ENCODE measurements at regions not wholly inside any gene's neighbourhood (a gene's known extent, or its start where the extent isn't known, plus 50 kb on each side); places are given as distances from the start of the nearest gene placed in this dataset.

- no peak for TF ChIP-seq HOXD13 (CRISPR knock-in tag; IDR thresholded peaks at IDR 0.05; ENCODE audit: borderline replicate concordance)
- no peak for TF ChIP-seq ZNF280D (tag by site-specific recombination; IDR thresholded peaks at IDR 0.05)
- no peak for TF ChIP-seq ZNF776 (tag by site-specific recombination; IDR thresholded peaks at IDR 0.05; ENCODE audit: borderline replicate concordance)
- no peak for TF ChIP-seq ZIC2 (tag by site-specific recombination; IDR thresholded peaks at IDR 0.05)
- TF ChIP-seq INSM2 (tag by site-specific recombination; IDR thresholded peaks at IDR 0.05) = no peak
- no peak for TF ChIP-seq TSHZ1 (tag by site-specific recombination; IDR thresholded peaks at IDR 0.05; ENCODE audit: borderline replicate concordance)
- no peak for TF ChIP-seq PATZ1 (tag by site-specific recombination; IDR thresholded peaks at IDR 0.05)
- no peak for TF ChIP-seq ZNF362 (tag by site-specific recombination; IDR thresholded peaks at IDR 0.05)
- TF ChIP-seq OSR2 (tag by site-specific recombination; IDR thresholded peaks at IDR 0.05) = no peak
- TF ChIP-seq SP7 (tag by site-specific recombination; IDR thresholded peaks at IDR 0.05) = no peak
- no peak for TF ChIP-seq ZNF510 (tag by site-specific recombination; IDR thresholded peaks at IDR 0.05; ENCODE audit: insufficient replicate concordance)
- POLR2A ChIA-PET = no interaction called here
- H3K36me3 ChIP-seq (ENCODE audit: control insufficient read depth in 2 of 2, insufficient read depth in 1 of 2, low read length in 2 of 2) = no peaks in the 10 kb centered on the region
These were observed 115.2 kb downstream of the DDIT4L start for GRCh38 chr4:100075056-100075455.

GRCh38 chr4:100071506-100071905, 118.8 kb downstream of the DDIT4L start:
- no peak for TF ChIP-seq ZNF48 (tag by site-specific recombination; IDR thresholded peaks at IDR 0.05)
- Histone ChIP-seq H3K4me3 (ENCODE audit: low read depth, low read length) (no peak overlapping the region), H3K27ac (ENCODE audit: extremely low read depth, low read depth, low read length) (no peak overlapping the region), H3K9me3 (ENCODE audit: control insufficient read depth, insufficient read depth, low read depth, low read length) (no peaks in the 10 kb centered on the region), H3K36me3 (ENCODE audit: control insufficient read depth in 2 of 2, insufficient read depth in 1 of 2, low read length in 2 of 2) (no peaks in the 10 kb centered on the region), H3K4me1 (ENCODE audit: control insufficient read depth, insufficient read depth, low read length) (no peaks in the 10 kb centered on the region)
- ChIA-PET CTCF (no interaction called here), POLR2A (no interaction called here)

More at GRCh38 chr4:100075056-100075455, 115.2 kb downstream of the DDIT4L start:
- Histone ChIP-seq H3K4me1 (ENCODE audit: control insufficient read depth, insufficient read depth, low read length) (no peaks in the 10 kb centered on the region), H3K4me3 (ENCODE audit: low read depth, low read length) (no peak overlapping the region), H3K9me3 (ENCODE audit: control insufficient read depth, insufficient read depth, low read depth, low read length) (no peaks in the 10 kb centered on the region), H3K27ac (ENCODE audit: extremely low read depth, low read depth, low read length) (no peak overlapping the region)
- CTCF ChIA-PET = no interaction called here

Measured in HEK293 (cell line).